ENCODE measurements at regions not wholly inside any gene's neighbourhood (a gene's known extent, or its start where the extent isn't known, plus 50 kb on each side); places are given as distances from the start of the nearest gene placed in this dataset.

DNA sequence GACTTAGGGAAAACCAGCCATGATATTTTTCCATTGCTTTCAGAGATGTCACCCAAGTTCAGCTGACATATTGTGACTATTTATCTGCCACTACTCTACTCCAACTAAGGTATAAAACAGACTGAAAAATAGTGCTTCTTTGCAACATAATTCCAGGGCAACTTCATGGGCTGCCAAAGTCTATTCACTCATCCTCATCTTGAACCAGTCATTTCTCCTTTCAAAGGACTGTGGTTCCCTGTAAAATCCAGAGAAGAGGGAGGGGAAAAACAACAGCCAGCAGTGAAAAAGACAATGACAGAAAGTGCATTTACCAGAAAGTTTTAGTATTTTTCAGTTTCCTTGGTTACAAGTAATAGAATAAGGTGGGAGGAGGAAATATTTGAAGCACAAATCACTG, 191.1 kb downstream of the EFHB start:
- TF ChIP-seq CTCF (conservative IDR thresholded peaks at IDR 0.05 in 1 of 2, IDR thresholded peaks at IDR 0.05 in 1 of 2; ENCODE audit: extremely low read depth in 1 of 2, insufficient read depth in 1 of 2, low read depth in 1 of 2, low read length in 2 of 2) = no peak
- TF ChIP-seq EZH2 (IDR thresholded peaks at IDR 0.05; ENCODE audit: borderline replicate concordance, low read length) = no peak

Measured in mammary epithelial cell (primary cell).